HEK293 (cell line): ENCODE measurements at regions not wholly inside any gene's neighbourhood (a gene's known extent, or its start where the extent isn't known, plus 50 kb on each side); places are given as distances from the start of the nearest gene placed in this dataset.

Experiments used
- YY1 ChIP-seq: fragments of 450-650 bp; formaldehyde crosslinking; IDR thresholded peaks from 2 replicates; pipeline ENCODE4 v1.5.1; 2018; ENCODE audit warnings: missing biosample characterization, missing genetic modification characterization
- ZBTB1 ChIP-seq: fragments of 450-650 bp; formaldehyde crosslinking; IDR thresholded peaks from 2 replicates; pipeline ENCODE4 v1.5.1; 2016; ENCODE audit warnings: missing biosample characterization, missing genetic modification characterization
- ZNF121 ChIP-seq: fragments of 450-650 bp; formaldehyde crosslinking; IDR thresholded peaks from 2 replicates; pipeline ENCODE4 v1.5.1; 2016; ENCODE audit warnings: missing biosample characterization, missing genetic modification characterization
- ZNF292 ChIP-seq: fragments of 450-650 bp; formaldehyde crosslinking; IDR thresholded peaks from 2 replicates; pipeline ENCODE4 v1.5.1; 2016; ENCODE audit warnings: low read depth, missing biosample characterization, missing genetic modification characterization, borderline replicate concordance
- ZNF571 ChIP-seq: fragments of 450-650 bp; formaldehyde crosslinking; IDR thresholded peaks from 2 replicates; pipeline ENCODE4 v1.5.0; 2017; ENCODE audit warnings: missing biosample characterization, missing genetic modification characterization
- ZNF600 ChIP-seq: fragments of 450-650 bp; formaldehyde crosslinking; IDR thresholded peaks from 2 replicates; pipeline ENCODE4 v1.5.1; 2016; ENCODE audit warnings: missing biosample characterization, missing genetic modification characterization
- ZNF623 ChIP-seq: fragments of 450-650 bp; formaldehyde crosslinking; IDR thresholded peaks from 2 replicates; pipeline ENCODE4 v1.5.1; 2016; ENCODE audit warnings: missing biosample characterization, missing genetic modification characterization
- ZNF747 ChIP-seq: fragments of 450-650 bp; formaldehyde crosslinking; IDR thresholded peaks from 2 replicates; pipeline ENCODE4 v1.5.1; 2016; ENCODE audit warnings: missing biosample characterization, missing genetic modification characterization
- TF ChIP-seq, protein P1 (sequence below): fragments of 450-650 bp; formaldehyde crosslinking; IDR thresholded peaks from 2 replicates; pipeline ENCODE4 v1.5.1; 2016; ENCODE audit warnings: missing biosample characterization, missing genetic modification characterization

GRCh38 chr13:74669149-74669548, 534.9 kb upstream of the KLF12 start:
- TF ChIP-seq ZNF600 (tag by site-specific recombination), result no peak
- TF ChIP-seq ZNF747 (tag by site-specific recombination), result no peak
- TF ChIP-seq, protein P1, sequence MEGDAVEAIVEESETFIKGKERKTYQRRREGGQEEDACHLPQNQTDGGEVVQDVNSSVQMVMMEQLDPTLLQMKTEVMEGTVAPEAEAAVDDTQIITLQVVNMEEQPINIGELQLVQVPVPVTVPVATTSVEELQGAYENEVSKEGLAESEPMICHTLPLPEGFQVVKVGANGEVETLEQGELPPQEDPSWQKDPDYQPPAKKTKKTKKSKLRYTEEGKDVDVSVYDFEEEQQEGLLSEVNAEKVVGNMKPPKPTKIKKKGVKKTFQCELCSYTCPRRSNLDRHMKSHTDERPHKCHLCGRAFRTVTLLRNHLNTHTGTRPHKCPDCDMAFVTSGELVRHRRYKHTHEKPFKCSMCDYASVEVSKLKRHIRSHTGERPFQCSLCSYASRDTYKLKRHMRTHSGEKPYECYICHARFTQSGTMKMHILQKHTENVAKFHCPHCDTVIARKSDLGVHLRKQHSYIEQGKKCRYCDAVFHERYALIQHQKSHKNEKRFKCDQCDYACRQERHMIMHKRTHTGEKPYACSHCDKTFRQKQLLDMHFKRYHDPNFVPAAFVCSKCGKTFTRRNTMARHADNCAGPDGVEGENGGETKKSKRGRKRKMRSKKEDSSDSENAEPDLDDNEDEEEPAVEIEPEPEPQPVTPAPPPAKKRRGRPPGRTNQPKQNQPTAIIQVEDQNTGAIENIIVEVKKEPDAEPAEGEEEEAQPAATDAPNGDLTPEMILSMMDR, result no peak
- no peak for TF ChIP-seq ZNF292 (tag by site-specific recombination)
- TF ChIP-seq ZBTB1, result no peak
- no peak for TF ChIP-seq YY1 (tag by site-specific recombination)
- no peak for TF ChIP-seq ZNF571 (tag by site-specific recombination)
- TF ChIP-seq ZNF121 (tag by site-specific recombination), result no peak
- no peak for TF ChIP-seq ZNF623 (tag by site-specific recombination)
